Activated naive CD4-positive, alpha-beta T cell treated with anti-CD3 and anti-CD28 coated beads, Interleukin-2, amount 10 ng/mL, durations not matched to agents 7 days and 5 days (primary cell): ENCODE measurements at regions not wholly inside any gene's neighbourhood (a gene's known extent, or its start where the extent isn't known, plus 50 kb on each side); places are given as distances from the start of the nearest gene placed in this dataset.

Source experiments
- CTCF ChIA-PET: fragments of 350-600 bp; sonication (Branson Sonifier 250); formaldehyde crosslinking; loops from one replicate; lab custom pipeline; 2021; ENCODE audit warnings: antibody characterized with exemption; lab: Charles Lee
- DNase-seq: peaks from one replicate; pipeline ENCODE4 v3.0.0-alpha.2; 2020
- H3K27ac Mint-ChIP-seq: one replicate; pipeline ENCODE4 v1.8.0; 2021; ENCODE audit warnings: mild to moderate bottlenecking, moderate library complexity, mixed read lengths
- H3K27me3 Mint-ChIP-seq: one replicate; pipeline ENCODE4 v1.8.0; 2021; ENCODE audit warnings: mild to moderate bottlenecking, mixed read lengths
- H3K36me3 Mint-ChIP-seq: one replicate; pipeline ENCODE4 v1.8.0; 2021; ENCODE audit warnings: mixed read lengths
- H3K4me1 Mint-ChIP-seq: one replicate; pipeline ENCODE4 v1.8.0; 2021; ENCODE audit warnings: mixed read lengths
- H3K4me3 Mint-ChIP-seq: one replicate; pipeline ENCODE4 v1.8.0; 2021; ENCODE audit warnings: mild to moderate bottlenecking, moderate library complexity, mixed read lengths
- H3K9me3 Mint-ChIP-seq: one replicate; pipeline ENCODE4 v1.8.0; 2021; ENCODE audit warnings: mixed read lengths

GRCh38 chr17:5841862-5842261, 228.3 kb upstream of the WSCD1 start:
- Mint-ChIP-seq H3K36me3 (no peaks in the 10 kb centered on the region), H3K9me3 (no peaks in the 10 kb centered on the region), H3K4me1 (no peaks in the 10 kb centered on the region), H3K27me3 (no peaks in the 10 kb centered on the region), H3K4me3 (no peak overlapping the region), H3K27ac (no peak overlapping the region)
- DNase-seq, result no peak
- CTCF ChIA-PET, result no interaction called here

GRCh38 chr17:5843366-5844026, 226.7 kb upstream of the WSCD1 start:
- Mint-ChIP-seq H3K36me3 (no peaks in the 10 kb centered on the region), H3K27ac (no peak overlapping the region), H3K9me3 (no peaks in the 10 kb centered on the region), H3K27me3 (no peaks in the 10 kb centered on the region), H3K4me1 (no peaks in the 10 kb centered on the region), H3K4me3 (no peak overlapping the region)
- no peak for DNase-seq
- CTCF ChIA-PET, result no interaction called here

GRCh38 chr17:5846001-5846400, 224.2 kb upstream of the WSCD1 start:
- H3K9me3 Mint-ChIP-seq, result peaks cover 1% of the 10 kb centered on the region
- H3K4me1 Mint-ChIP-seq, result no peaks in the 10 kb centered on the region
- no peaks in the 10 kb centered on the region for H3K27me3 Mint-ChIP-seq
- H3K36me3 Mint-ChIP-seq, result no peaks in the 10 kb centered on the region
- no peak overlapping the region for H3K4me3 Mint-ChIP-seq
- H3K27ac Mint-ChIP-seq, result no peak overlapping the region
- CTCF ChIA-PET, result no interaction called here
- DNase-seq, result no peak

- no peak overlapping the region for H3K4me3 Mint-ChIP-seq
- CTCF ChIA-PET, result no interaction called here
- no peaks in the 10 kb centered on the region for H3K9me3 Mint-ChIP-seq
- H3K27ac Mint-ChIP-seq, result no peak overlapping the region
- no peak for DNase-seq
- H3K4me1 Mint-ChIP-seq, result no peaks in the 10 kb centered on the region
- no peaks in the 10 kb centered on the region for H3K36me3 Mint-ChIP-seq
- H3K27me3 Mint-ChIP-seq, result no peaks in the 10 kb centered on the region
These were observed 215.2 kb upstream of the WSCD1 start for GRCh38 chr17:5854871-5855554.

GRCh38 chr17:5861246-5861645, 208.9 kb upstream of the WSCD1 start:
- Mint-ChIP-seq H3K9me3 (no peaks in the 10 kb centered on the region), H3K27me3 (no peaks in the 10 kb centered on the region), H3K36me3 (no peaks in the 10 kb centered on the region), H3K4me1 (no peaks in the 10 kb centered on the region), H3K4me3 (no peak overlapping the region), H3K27ac (no peak overlapping the region)
- no peak for DNase-seq
- CTCF ChIA-PET, result interaction anchor here (0.6 kb wide), 1 partner anchor 1359 kb away, joined by 3 read pairs; no protein-coding TSS in a partner anchor

GRCh38 chr17:5861854-5862253, 208.3 kb upstream of the WSCD1 start:
- Mint-ChIP-seq H3K27me3 (no peaks in the 10 kb centered on the region), H3K4me3 (no peak overlapping the region), H3K9me3 (no peaks in the 10 kb centered on the region), H3K27ac (no peak overlapping the region), H3K36me3 (no peaks in the 10 kb centered on the region), H3K4me1 (no peaks in the 10 kb centered on the region)
- DNase-seq, result no peak
- CTCF ChIA-PET, result no interaction called here

- DNase-seq, result no peak
- no peaks in the 10 kb centered on the region for H3K36me3 Mint-ChIP-seq
- no peak overlapping the region for H3K4me3 Mint-ChIP-seq
- CTCF ChIA-PET, result no interaction called here
- no peaks in the 10 kb centered on the region for H3K9me3 Mint-ChIP-seq
- no peaks in the 10 kb centered on the region for H3K4me1 Mint-ChIP-seq
- no peak overlapping the region for H3K27ac Mint-ChIP-seq
- H3K27me3 Mint-ChIP-seq, result no peaks in the 10 kb centered on the region
These were observed 207.8 kb upstream of the WSCD1 start for GRCh38 chr17:5862395-5862794.

GRCh38 chr17:5864741-5865657, 205.2 kb upstream of the WSCD1 start:
- no peaks in the 10 kb centered on the region for H3K4me1 Mint-ChIP-seq
- no peaks in the 10 kb centered on the region for H3K36me3 Mint-ChIP-seq
- H3K27ac Mint-ChIP-seq, result no peak overlapping the region
- CTCF ChIA-PET, result no interaction called here
- no peak overlapping the region for H3K4me3 Mint-ChIP-seq
- no peak for DNase-seq
- H3K27me3 Mint-ChIP-seq, result no peaks in the 10 kb centered on the region
- no peaks in the 10 kb centered on the region for H3K9me3 Mint-ChIP-seq

GRCh38 chr17:5866978-5867377, 203.2 kb upstream of the WSCD1 start:
- no peak for DNase-seq
- Mint-ChIP-seq H3K9me3 (no peaks in the 10 kb centered on the region), H3K4me3 (no peak overlapping the region), H3K27me3 (no peaks in the 10 kb centered on the region), H3K36me3 (no peaks in the 10 kb centered on the region), H3K27ac (no peak overlapping the region), H3K4me1 (no peaks in the 10 kb centered on the region)
- CTCF ChIA-PET, result no interaction called here

- CTCF ChIA-PET, result interaction anchor here (0.9 kb wide), 1 partner anchor 12 kb away, joined by 3 read pairs; no protein-coding TSS in a partner anchor
- Mint-ChIP-seq H3K36me3 (no peaks in the 10 kb centered on the region), H3K27me3 (no peaks in the 10 kb centered on the region), H3K4me3 (no peak overlapping the region), H3K27ac (no peak overlapping the region), H3K4me1 (no peaks in the 10 kb centered on the region), H3K9me3 (no peaks in the 10 kb centered on the region)
- no peak for DNase-seq
These were observed 201.0 kb upstream of the WSCD1 start for GRCh38 chr17:5869041-5869745.

GRCh38 chr17:5870231-5870953, 199.8 kb upstream of the WSCD1 start:
- H3K4me3 Mint-ChIP-seq, result no peak overlapping the region
- no peaks in the 10 kb centered on the region for H3K4me1 Mint-ChIP-seq
- H3K36me3 Mint-ChIP-seq, result no peaks in the 10 kb centered on the region
- H3K9me3 Mint-ChIP-seq, result no peaks in the 10 kb centered on the region
- CTCF ChIA-PET, result interaction anchor here (0.9 kb wide), 1 partner anchor 11 kb away, joined by 3 read pairs; no protein-coding TSS in a partner anchor
- DNase-seq, result no peak
- peaks cover 6% of the 10 kb centered on the region for H3K27me3 Mint-ChIP-seq
- H3K27ac Mint-ChIP-seq, result no peak overlapping the region

- Mint-ChIP-seq H3K27ac (no peak overlapping the region), H3K4me1 (no peaks in the 10 kb centered on the region), H3K4me3 (no peak overlapping the region), H3K36me3 (no peaks in the 10 kb centered on the region), H3K9me3 (no peaks in the 10 kb centered on the region), H3K27me3 (peaks cover 6% of the 10 kb centered on the region)
- CTCF ChIA-PET, result no interaction called here
- DNase-seq, result no peak
These were observed 198.5 kb upstream of the WSCD1 start for GRCh38 chr17:5871666-5872065.

- no peak for DNase-seq
- Mint-ChIP-seq H3K4me1 (no peaks in the 10 kb centered on the region), H3K27me3 (peaks cover 6% of the 10 kb centered on the region), H3K27ac (no peak overlapping the region), H3K4me3 (no peak overlapping the region), H3K36me3 (no peaks in the 10 kb centered on the region), H3K9me3 (no peaks in the 10 kb centered on the region)
- CTCF ChIA-PET, result no interaction called here
These were observed 197.3 kb upstream of the WSCD1 start for GRCh38 chr17:5872831-5873230.
